GM12878 (cell line): ENCODE measurements at regions not wholly inside any gene's neighbourhood (a gene's known extent, or its start where the extent isn't known, plus 50 kb on each side); places are given as distances from the start of the nearest gene placed in this dataset.
"Not testable (repeated sequence)": the region's sequence is repeated elsewhere in the genome, so short reads cannot be mapped to it uniquely, and the experiment has no call there.

Source experiments
- ATAC-seq: fragments of 200-7000 bp; cut with Tn5 transposase; 3 replicates; pipeline ENCODE4 v1.9.1; 2020; ENCODE audit warnings: mild to moderate bottlenecking, moderate library complexity
- BruUV-seq: library from RNA; stranded (reverse); fragments of 400-500 nt; replicated peaks from 2 replicates; lab custom pipeline; 2021; lab: Mats Ljungman, UMichigan
- CTCF ChIA-PET: fragments of 300-600 bp; sonication (Branson Sonifier 250); formaldehyde crosslinking; extraction: SDS; loops from one replicate; lab custom pipeline; 2021; ENCODE audit warnings: inconsistent platforms; lab: Yijun Ruan, JAX
- POLR2A ChIA-PET: fragments of 350-600 bp; formaldehyde crosslinking; extraction: SDS; loops from one replicate; lab custom pipeline; 2021; ENCODE audit warnings: inconsistent platforms; lab: Charles Lee
- RAD21 ChIA-PET: fragments of 300-600 bp; sonication (Branson Sonifier 250); formaldehyde crosslinking; loops from one replicate; lab custom pipeline; 2023; ENCODE audit warnings: antibody characterized with exemption; ENCODE audit not compliant: unreplicated experiment; lab: Charles Lee
- SMC1A ChIA-PET: fragments of 300-600 bp; sonication (Branson Sonifier 250); formaldehyde crosslinking; loops from one replicate; lab custom pipeline; 2023; ENCODE audit not compliant: unreplicated experiment, uncharacterized antibody; lab: Charles Lee
- DNase-seq: peaks from one replicate; pipeline ENCODE4 v3.0.0-alpha.2; 2011; ENCODE audit warnings: low read depth, low spot score
- FAIRE-seq: peaks from 3 replicates; lab custom pipeline; 2011; peaks lifted over from hg19 to GRCh38; lab: Jason Lieb, UNC
- H2AFZ ChIP-seq: 2 replicates; pipeline ENCODE4 v1.6.0; 2011; ENCODE audit warnings: low read depth, low read length, control low read depth; ENCODE audit not compliant: control insufficient read depth
- H3K27ac ChIP-seq: 2 replicates; pipeline ENCODE4 v1.5.1; 2011; ENCODE audit warnings: control low read depth; ENCODE audit not compliant: control insufficient read depth, insufficient read depth
- H3K27me3 ChIP-seq, 2 experiments: replicated peaks in 1 of 2; 2 replicates each; pipeline versions ENCODE4 v1.6.0 to v1.6.1; 2011; ENCODE audit warnings: low read length in 1 of 2; ENCODE audit not compliant: control insufficient read depth in 2 of 2, insufficient read depth in 2 of 2
- H3K36me3 ChIP-seq, 2 experiments: 2 replicates each; pipeline ENCODE4 v1.5.1; 2011; ENCODE audit warnings: low read length in 1 of 2; ENCODE audit not compliant: control insufficient read depth in 2 of 2, insufficient read depth in 2 of 2
- H3K4me1 ChIP-seq: 2 replicates; pipeline ENCODE4 v1.6.1; 2011; ENCODE audit warnings: mild to moderate bottlenecking, low read length, moderate library complexity, mixed read lengths; ENCODE audit not compliant: control insufficient read depth, insufficient read depth
- H3K4me2 ChIP-seq: 2 replicates; pipeline ENCODE4 v1.6.0; 2011; ENCODE audit warnings: control low read depth; ENCODE audit not compliant: control insufficient read depth, insufficient read depth
- H3K4me3 ChIP-seq: fragments of 200-600 bp; sonication (generic); 2 replicates; pipeline ENCODE4 v1.5.1; 2016
- H3K79me2 ChIP-seq: 2 replicates; pipeline ENCODE4 v1.6.0; 2011; ENCODE audit warnings: low read length; ENCODE audit not compliant: control insufficient read depth, insufficient read depth
- H3K9ac ChIP-seq: 2 replicates; pipeline ENCODE4 v1.8.0; 2011; ENCODE audit warnings: low read length, control low read depth, mixed read lengths; ENCODE audit not compliant: control insufficient read depth, insufficient read depth
- H3K9me3 ChIP-seq: replicated peaks from 3 replicates; pipeline ENCODE4 v1.5.1; 2011; ENCODE audit warnings: mild to moderate bottlenecking, low read length; ENCODE audit not compliant: control insufficient read depth, insufficient read depth
- H4K20me1 ChIP-seq: 2 replicates; pipeline ENCODE4 v1.6.0; 2011; ENCODE audit not compliant: control insufficient read depth, insufficient read depth
- EGR1 ChIP-seq, 2 experiments: IDR thresholded peaks; 1 replicate in 1 of 2; 2 replicates in 1 of 2; pipeline ENCODE4 v1.6.1; 2011 to 2012; ENCODE audit warnings: low read depth in 2 of 2, low read length in 2 of 2, borderline replicate concordance in 1 of 2, mild to moderate bottlenecking in 1 of 2, moderate library complexity in 1 of 2
- EP300 ChIP-seq, 2 experiments: fragments of 150-350 bp in 1 of 2; IDR thresholded peaks; 2 replicates each; pipeline ENCODE4 v1.6.1; 2011 to 2012; ENCODE audit warnings: low read depth in 2 of 2, low read length in 2 of 2, borderline replicate concordance in 1 of 2, improper control_type of control experiment in 1 of 2, inconsistent platforms in 1 of 2; ENCODE audit not compliant: control insufficient read depth in 1 of 2
- JUNB ChIP-seq: IDR thresholded peaks from 2 replicates; pipeline ENCODE4 v1.6.1; 2016; ENCODE audit warnings: antibody characterized with exemption, mild to moderate bottlenecking
- MEF2A ChIP-seq: IDR thresholded peaks from 2 replicates; pipeline ENCODE4 v1.6.1; 2011; ENCODE audit warnings: low read depth, mild to moderate bottlenecking, low read length, moderate library complexity; ENCODE audit not compliant: insufficient read depth
- NR2C2 ChIP-seq: IDR thresholded peaks from 2 replicates; pipeline ENCODE4 v1.6.1; 2011; ENCODE audit warnings: borderline replicate concordance, low read depth; ENCODE audit not compliant: control insufficient read depth, insufficient read length
- RAD21 ChIP-seq: IDR thresholded peaks from 2 replicates; pipeline ENCODE4 v1.6.1; 2011; ENCODE audit warnings: mild to moderate bottlenecking, low read depth, low read length, moderate library complexity; ENCODE audit not compliant: insufficient read depth
- SPI1 ChIP-seq: IDR thresholded peaks from 2 replicates; pipeline ENCODE4 v1.6.1; 2011; ENCODE audit warnings: low read depth, mild to moderate bottlenecking, low read length, moderate library complexity, borderline replicate concordance; ENCODE audit not compliant: insufficient read depth
- ZBTB11 ChIP-seq: fragments of 450-650 bp; formaldehyde crosslinking; IDR thresholded peaks from 2 replicates; pipeline ENCODE4 v1.5.0; 2022; ENCODE audit warnings: mild to moderate bottlenecking, missing genetic modification characterization
- WGBS: methylation state at CpG from one replicate; pipeline ENCODE4 v1.1.6; 2016; ENCODE audit warnings: low lambda C conversion rate; ENCODE audit not compliant: insufficient replicate concordance, insufficient coverage; ENCODE audit errors: missing lambda C conversion rate; 5-methylcytosine and 5-hydroxymethylcytosine counted together
- in situ Hi-C: fragments of 300-500 bp; cut with MboI; formaldehyde crosslinking; loops from 9 replicates; pipeline ENCODE4 v1.14.3; 2018; ENCODE audit warnings: mixed read lengths
- intact Hi-C: fragments of 100-400 bp; cut with micrococcal nuclease; formaldehyde crosslinking; loops from one replicate; pipeline ENCODE4 v1.14.2; 2022; ENCODE audit not compliant: unreplicated experiment

GRCh38 chr6:150503586-150504339 lies 95.9 kb upstream of the PLEKHG1 start:
- BruUV-seq: no TSS peak
- ATAC-seq (no peak), FAIRE-seq (no peak), DNase-seq (no peak)
- Histone ChIP-seq H3K79me2 (no peaks in the 10 kb centered on the region), H2AFZ (no peak overlapping the region), H3K9me3 (peaks cover 3% of the 10 kb centered on the region; the same call in 2 of the 3 replicates), H3K36me3 (no peaks in the 10 kb centered on the region), H3K27ac (no peak overlapping the region), H3K27me3 (no peaks in the 10 kb centered on the region), H4K20me1 (no peaks in the 10 kb centered on the region), H3K9ac (no peak overlapping the region), H3K4me1 (no peaks in the 10 kb centered on the region), H3K4me2 (no peak overlapping the region), H3K4me3 (no peak overlapping the region)
- 25% methylated on average over 7 of the region's 7 CpGs for WGBS
- ChIA-PET RAD21 (no interaction called here), CTCF (no interaction called here), SMC1A (no interaction called here), POLR2A (no interaction called here)
- intact Hi-C loops: no loop called here
- in situ Hi-C loops: no loop called here
- TF ChIP-seq NR2C2: no peak
- no peak for TF ChIP-seq RAD21
- no peak for TF ChIP-seq SPI1
- no peak for TF ChIP-seq MEF2A
- TF ChIP-seq EP300 (IDR thresholded peaks at IDR 0.05; ENCODE audit: borderline replicate concordance in 1 of 2, control insufficient read depth in 1 of 2, low read depth in 2 of 2, low read length in 2 of 2): no peak
- no peak for TF ChIP-seq EGR1 (IDR thresholded peaks at IDR 0.05; ENCODE audit: borderline replicate concordance in 1 of 2, low read depth in 2 of 2, low read length in 2 of 2)
- TF ChIP-seq JUNB: no peak
- no peak for TF ChIP-seq ZBTB11 (CRISPR knock-in tag)

GRCh38 chr6:150507361-150507760 lies 92.3 kb upstream of the PLEKHG1 start:
- POLR2A ChIA-PET, H3K9ac ChIP-seq, H3K79me2 ChIP-seq, H3K4me2 ChIP-seq, intact Hi-C loops, SMC1A ChIA-PET, CTCF ChIA-PET, H3K27ac ChIP-seq, DNase-seq, H2AFZ ChIP-seq, H3K4me1 ChIP-seq, BruUV-seq, H3K36me3 ChIP-seq, FAIRE-seq, H3K4me3 ChIP-seq, in situ Hi-C loops, H3K9me3 ChIP-seq, H4K20me1 ChIP-seq, ATAC-seq, RAD21 ChIA-PET, H3K27me3 ChIP-seq: not testable (repeated sequence)
- WGBS: 76% methylated on average over 26 of the region's 35 CpGs
